AML-193 (cell line): ENCODE measurements at regions not wholly inside any gene's neighbourhood (a gene's known extent, or its start where the extent isn't known, plus 50 kb on each side); places are given as distances from the start of the nearest gene placed in this dataset.

Experiments used
- DNase-seq, 2 experiments: peaks; one replicate each; lab custom pipeline; 2025; lab: John Stamatoyannopoulos, UW

- no peak for DNase-seq
Measured at GRCh38 chr11:42593441-42593840, 718.4 kb upstream of the API5 start.

DNA sequence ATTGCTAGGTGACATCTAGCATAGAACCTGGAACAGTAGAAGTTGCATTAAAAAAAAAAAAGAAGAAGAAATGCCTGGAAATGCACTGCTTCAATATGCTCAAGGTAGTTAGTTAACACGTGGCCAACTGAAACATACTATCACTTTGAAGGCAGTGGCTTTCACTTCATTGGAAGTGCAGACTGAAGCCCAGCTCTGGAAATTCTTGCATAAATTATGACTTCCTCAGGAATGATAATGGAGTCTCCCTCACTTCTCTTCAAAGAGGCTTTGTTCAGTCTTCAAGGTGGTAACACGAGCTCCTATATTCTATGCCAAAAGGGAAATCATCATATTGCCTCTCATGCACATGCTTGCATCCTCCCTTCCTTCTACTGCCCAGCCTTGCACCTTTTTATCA is 715.9 kb upstream of the API5 start:
- DNase-seq = no peak

GRCh38 chr11:42596576-42597145 is 715.1 kb upstream of the API5 start:
- DNase-seq = no peak

- no peak for DNase-seq
Measured at GRCh38 chr11:42598341-42598740, 713.5 kb upstream of the API5 start.

GRCh38 chr11:42620796-42621195 is 691.0 kb upstream of the API5 start:
- no peak for DNase-seq

GRCh38 chr11:42625757-42626665 is 685.8 kb upstream of the API5 start:
- DNase-seq = no peak

DNA sequence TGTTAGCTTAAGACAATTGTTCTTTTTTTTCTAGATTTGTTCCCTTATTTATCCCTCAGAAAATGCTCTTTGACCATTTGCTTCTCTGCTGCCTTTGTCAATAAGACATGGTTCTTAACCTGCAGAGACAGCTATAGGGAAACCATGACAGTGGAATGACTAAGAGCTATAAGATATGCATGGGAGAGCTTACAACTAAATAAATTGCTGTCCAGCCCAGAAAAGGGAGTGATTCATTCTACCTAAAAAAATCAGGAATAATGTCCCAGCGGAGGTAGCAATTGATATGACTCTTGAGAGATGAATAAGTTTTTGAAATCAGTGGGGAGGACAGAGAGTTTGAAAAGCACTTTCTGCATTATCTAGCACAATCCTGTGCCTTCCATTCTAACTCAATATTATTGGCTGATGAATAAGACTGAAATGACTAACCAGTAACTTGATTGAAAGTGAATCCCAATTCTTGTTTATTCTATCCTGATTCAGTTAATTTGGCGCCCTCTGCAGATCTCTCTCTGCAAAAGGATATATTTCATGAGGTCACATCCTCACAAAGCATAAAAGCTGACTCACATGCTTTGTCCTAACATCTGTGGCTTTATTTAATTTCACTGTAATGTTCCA is 680.5 kb upstream of the API5 start:
- DNase-seq = peak; percentile 6 to 12

DNA sequence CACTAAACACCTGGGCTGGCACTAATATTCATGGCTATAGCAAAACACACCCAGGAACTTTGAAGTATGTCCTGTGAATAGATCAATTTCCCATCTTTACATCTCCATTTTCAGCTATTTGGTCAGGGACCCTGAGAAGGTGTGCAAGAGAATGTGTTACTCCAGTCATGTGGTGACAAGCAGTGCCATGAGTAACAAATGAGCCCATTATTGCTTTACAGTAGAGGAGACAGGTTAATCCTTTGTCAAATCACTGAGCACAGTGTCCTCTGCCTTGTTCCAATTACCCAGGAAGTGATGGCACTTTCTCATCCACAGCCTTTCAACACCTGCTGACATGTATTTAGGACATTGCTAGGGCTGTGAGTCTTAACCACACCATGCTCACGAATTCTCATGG is 664.8 kb upstream of the API5 start:
- no peak for DNase-seq

- no peak for DNase-seq
Measured at GRCh38 chr11:42647993-42648392, 663.8 kb upstream of the API5 start.

- DNase-seq = no peak
Measured at GRCh38 chr11:42651621-42652020, 660.2 kb upstream of the API5 start.

GRCh38 chr11:42657169-42657568 is 654.6 kb upstream of the API5 start:
- no peak for DNase-seq

- no peak for DNase-seq
Measured at GRCh38 chr11:42661942-42662341, 649.9 kb upstream of the API5 start.

- DNase-seq = no peak
Measured at GRCh38 chr11:42669248-42669976, 642.4 kb upstream of the API5 start.

DNA sequence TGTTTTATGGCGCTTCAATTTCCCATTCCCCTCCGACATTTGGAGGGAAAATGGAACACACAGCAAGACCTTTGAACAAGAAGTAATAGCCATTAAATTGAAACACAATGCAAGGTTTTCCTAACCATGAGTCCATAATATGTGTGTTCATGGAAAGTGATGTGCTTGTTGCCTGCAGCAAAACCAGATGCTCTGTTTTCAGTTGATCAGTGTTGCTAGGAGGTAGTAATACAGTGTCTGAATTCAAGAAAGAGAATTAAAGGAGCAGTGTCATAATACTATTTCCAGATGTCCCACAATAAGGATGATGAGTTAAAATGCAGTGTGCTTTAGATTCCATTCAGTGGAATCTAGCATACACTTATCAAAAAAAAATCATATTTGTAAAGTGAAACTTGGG is 637.4 kb upstream of the API5 start:
- DNase-seq = no peak

DNA sequence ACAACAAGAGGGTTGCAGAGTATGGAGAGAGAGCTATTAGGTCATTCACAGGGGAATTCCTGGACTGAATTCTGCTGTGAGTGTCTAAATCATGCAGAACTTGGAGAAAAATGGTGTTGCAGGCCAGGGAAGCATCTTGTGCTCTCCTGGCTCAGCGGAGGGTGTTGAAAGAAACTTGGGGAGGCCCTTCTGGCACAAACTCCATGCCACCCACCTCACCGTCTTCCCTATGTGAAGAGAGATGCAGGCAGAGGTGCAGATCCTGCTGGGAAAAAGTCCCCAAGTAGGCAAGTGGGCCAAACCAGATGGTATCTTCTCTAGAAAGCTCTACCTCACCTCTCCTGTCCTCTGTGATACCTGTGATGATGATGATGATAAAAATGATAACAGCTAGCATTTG is 604.3 kb upstream of the API5 start:
- no peak for DNase-seq

DNA sequence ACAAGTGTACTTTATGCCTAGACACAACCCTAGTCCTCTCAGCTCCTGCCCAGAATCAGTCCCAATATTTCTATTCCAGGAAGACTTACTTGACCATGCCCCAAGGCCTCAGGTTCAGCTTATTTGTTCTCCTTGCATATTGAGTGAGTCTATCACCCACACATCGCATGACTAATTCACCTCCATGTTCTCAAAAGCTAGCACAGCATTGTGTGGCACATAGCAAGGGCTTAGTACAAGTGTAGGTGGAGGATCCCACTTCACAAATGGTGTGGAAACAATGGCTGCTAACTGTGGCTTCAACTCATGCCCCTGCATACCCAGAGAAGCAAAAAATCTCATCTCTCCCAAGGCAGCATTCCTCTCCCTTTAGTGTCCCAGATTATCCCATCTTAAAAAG is 602.6 kb upstream of the API5 start:
- DNase-seq = no peak

DNA sequence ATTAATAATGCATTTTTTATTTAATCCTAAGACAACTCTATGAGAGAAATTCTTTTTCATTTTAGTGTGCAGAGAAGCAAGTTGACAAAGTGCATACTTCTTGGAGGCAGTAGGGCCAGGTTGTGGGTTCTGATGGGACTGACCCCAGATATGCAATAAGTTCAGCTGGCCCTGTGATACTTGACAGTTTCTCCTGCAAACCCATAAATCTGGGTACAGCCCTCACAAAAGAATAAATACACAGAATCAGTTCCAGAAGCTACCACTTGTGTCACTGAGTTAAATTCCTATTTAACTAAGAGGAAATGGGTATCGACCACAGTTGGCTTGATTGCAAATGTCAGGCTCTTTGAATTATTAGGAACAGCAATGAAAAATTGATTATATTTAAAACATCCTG is 598.5 kb upstream of the API5 start:
- DNase-seq = no peak

GRCh38 chr11:42713753-42714152 is 598.0 kb upstream of the API5 start:
- no peak for DNase-seq

DNA sequence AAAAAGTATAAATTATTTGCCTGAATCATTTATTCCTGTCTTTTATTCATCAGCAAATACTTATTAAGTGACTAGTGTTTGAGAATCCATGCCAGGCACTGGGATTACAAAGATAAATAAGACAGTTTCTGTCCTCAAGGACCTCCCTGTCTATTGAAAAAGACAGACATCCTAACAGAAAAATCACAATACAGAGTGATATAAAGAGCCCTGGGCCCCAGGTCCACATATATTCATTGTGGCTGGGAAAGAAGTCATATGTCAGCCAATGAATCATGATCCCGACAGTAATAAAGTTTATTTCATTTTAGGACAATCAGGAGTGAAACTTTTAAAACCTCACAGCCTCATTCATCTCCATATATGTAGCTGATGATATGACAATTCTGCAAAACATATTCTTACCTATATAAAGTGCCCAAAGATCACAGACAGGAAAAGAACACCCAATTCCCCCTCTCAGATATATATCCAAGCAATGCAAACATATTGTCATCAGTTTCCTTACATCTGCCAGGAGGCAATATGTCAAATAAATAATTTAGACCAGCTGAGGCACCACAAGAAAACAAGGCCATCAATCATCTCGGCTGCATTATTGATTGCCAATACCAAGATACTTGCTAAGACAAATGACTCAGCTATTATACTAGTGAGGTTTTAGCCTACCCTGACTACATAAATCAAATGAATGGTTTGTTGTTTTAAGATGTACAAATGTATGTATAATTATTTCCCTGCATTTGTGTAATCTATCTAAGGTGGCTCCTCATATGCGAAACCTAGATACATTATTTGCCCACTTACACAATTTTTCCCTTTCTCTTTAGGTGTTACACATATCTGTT is 590.9 kb upstream of the API5 start:
- no peak for DNase-seq

DNA sequence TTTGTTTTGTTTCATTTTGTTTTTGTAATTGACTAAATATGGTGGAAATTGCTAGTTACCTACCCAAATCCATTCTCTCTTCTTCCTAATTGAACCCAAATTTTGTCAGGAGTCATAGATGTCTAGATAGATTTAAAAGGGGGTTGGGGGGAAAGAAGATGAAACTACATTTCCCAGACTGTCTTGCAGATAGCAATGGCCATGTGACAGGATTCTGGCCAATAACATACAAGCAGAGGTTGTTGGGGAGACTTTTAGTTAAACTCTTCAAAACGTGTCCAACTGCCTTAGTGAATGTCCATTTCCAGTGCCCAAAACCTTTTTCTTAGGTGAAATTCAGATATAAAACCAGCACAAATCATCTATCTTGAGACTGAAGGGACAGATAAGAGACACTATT is 583.9 kb upstream of the API5 start:
- DNase-seq = no peak

- DNase-seq = no peak
Measured at GRCh38 chr11:42762348-42762747, 549.4 kb upstream of the API5 start.

GRCh38 chr11:42764936-42765335 is 546.9 kb upstream of the API5 start:
- no peak for DNase-seq
